Ascending aorta (tissue), 2 donors: ENCODE measurements at regions not wholly inside any gene's neighbourhood (a gene's known extent, or its start where the extent isn't known, plus 50 kb on each side); places are given as distances from the start of the nearest gene placed in this dataset.

Experiments
- DNase-seq, 2 donors: peaks; one replicate each; pipeline ENCODE4 v3.0.0-alpha.2; 2019; ENCODE audit warnings: low spot score in 2 of 2
- H3K27ac ChIP-seq, 2 donors: fragments of 200-600 bp; sonication (generic); one replicate each; pipeline ENCODE4 v1.5.1; 2016 to 2017; ENCODE audit warnings: mild to moderate bottlenecking in 1 of 2
- H3K27me3 ChIP-seq: fragments of 200-600 bp; sonication (generic); one replicate; pipeline ENCODE4 v1.5.1; 2017
- H3K36me3 ChIP-seq, 2 donors: fragments of 200-600 bp; sonication (generic); one replicate each; pipeline ENCODE4 v1.5.1; 2016
- H3K4me1 ChIP-seq, 2 donors: fragments of 200-600 bp; sonication (generic); one replicate each; pipeline ENCODE4 v1.5.1; 2016 to 2017; ENCODE audit warnings: mild to moderate bottlenecking in 1 of 2
- H3K4me3 ChIP-seq, 2 donors: fragments of 200-600 bp; sonication (generic); one replicate each; pipeline ENCODE4 v1.5.1; 2016 to 2017; ENCODE audit warnings: mild to moderate bottlenecking in 1 of 2
- H3K9me3 ChIP-seq, 2 donors: fragments of 200-600 bp; sonication (generic); one replicate each; pipeline ENCODE4 v1.5.1; 2016
- CTCF ChIP-seq, 3 experiments: fragments of 200-600 bp in 2 of 3; fragments of 450-650 bp in 1 of 3; sonication (generic) in 2 of 3; IDR thresholded peaks; one replicate each; pipeline ENCODE4 v1.5.1; 2016 to 2019; ENCODE audit warnings: antibody characterized with exemption in 3 of 3, mild to moderate bottlenecking in 1 of 3, moderate library complexity in 1 of 3
- intact Hi-C: fragments of 100-400 bp; cut with DNase I; formaldehyde crosslinking; loops from one replicate; pipeline ENCODE4 v1.15.1; 2023

DNA sequence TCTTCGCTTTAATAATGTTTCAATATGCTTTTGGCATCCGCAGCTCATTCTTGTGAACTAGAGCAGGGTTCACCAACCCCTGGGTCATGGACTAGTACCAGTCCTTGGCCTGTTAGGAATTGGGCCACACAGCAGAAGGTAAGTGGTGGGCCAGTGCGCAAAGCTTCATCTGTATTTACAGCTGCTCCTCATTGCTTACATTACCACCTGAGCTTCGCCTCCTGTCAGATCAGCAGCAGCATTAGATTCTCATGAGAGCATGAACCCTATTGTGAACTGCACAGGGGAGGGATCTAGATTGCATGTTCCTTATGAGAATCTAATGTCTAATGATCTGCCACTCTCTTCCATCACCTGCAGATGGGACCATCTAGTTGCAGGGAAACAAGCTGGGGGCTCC is 75.5 kb upstream of the GGTLC1 start:
- Histone ChIP-seq H3K27me3 (no peaks in the 10 kb centered on the region), H3K9me3 (no peaks in the 10 kb centered on the region), H3K4me3 (no peak overlapping the region), H3K4me1 (no peaks in the 10 kb centered on the region), H3K36me3 (no peaks in the 10 kb centered on the region), H3K27ac (no peak overlapping the region)
- TF ChIP-seq CTCF (IDR thresholded peaks at IDR 0.05), result no peak
- DNase-seq, result no peak
- intact Hi-C loops, result no loop called here

DNA sequence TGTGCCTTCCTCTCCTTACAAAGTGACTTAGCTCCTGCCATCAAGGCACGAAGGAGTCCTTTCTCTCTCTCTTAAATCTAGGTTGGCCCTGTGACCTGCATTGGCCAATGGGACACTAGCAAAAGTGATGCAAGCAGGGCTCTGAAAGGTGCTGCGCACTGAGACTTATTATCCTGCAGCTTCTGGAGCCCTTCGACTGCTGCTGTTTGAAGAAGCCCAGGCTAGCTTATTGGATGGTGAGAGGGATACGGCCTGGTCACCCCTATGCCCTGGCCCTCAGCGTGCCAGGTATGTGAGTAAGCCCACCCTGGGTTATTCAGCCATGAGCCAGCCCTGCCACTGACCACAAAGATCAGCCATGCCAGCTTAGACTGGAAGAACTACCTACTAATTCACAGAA is 74.5 kb upstream of the GGTLC1 start:
- H3K9me3 ChIP-seq, result no peaks in the 10 kb centered on the region
- no peak overlapping the region for H3K4me3 ChIP-seq
- H3K4me1 ChIP-seq, result no peaks in the 10 kb centered on the region
- TF ChIP-seq CTCF (IDR thresholded peaks at IDR 0.05), result no peak
- H3K27ac ChIP-seq, result no peak overlapping the region
- no peaks in the 10 kb centered on the region for H3K27me3 ChIP-seq
- DNase-seq, result no peak
- intact Hi-C loops, result no loop called here
- H3K36me3 ChIP-seq, result no peaks in the 10 kb centered on the region

DNA sequence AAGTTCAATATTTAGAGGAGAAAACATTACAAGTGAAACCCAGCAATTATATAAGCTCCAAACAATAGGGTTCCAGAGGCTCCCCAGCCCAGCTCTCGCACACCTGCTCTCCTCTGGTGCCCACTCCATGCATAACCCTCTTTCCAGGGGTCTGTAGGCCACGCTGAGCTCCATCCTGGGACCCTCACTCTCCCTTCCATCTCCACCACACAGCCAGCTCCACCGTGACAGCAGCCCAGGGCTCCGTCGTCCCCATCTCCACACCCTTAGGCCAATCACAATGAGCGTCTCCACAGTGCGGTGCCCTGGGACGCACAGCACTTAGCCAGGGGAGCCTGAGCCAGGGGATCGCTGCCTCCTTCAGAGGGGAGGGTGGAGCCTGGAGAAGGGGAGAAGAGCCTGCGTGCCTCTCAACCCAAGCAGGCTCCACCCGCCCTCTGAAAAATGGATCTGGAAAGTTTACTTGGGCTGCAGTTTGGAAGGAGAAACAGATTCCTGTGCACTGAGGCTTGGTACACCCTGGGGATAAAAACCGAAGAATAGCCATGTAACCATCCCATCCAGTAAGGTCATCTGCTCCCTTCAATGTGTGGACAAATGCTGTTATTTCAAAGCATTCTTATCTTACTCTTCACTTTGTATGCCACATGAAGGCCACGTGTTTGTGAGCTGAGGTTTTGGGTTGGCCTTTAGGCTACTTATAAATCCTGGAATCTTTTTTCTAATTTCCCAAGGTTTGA is 72.4 kb upstream of the GGTLC1 start:
- intact Hi-C loops, result no loop called here

GRCh38 chr20:24059174-24059573 is 70.6 kb upstream of the GGTLC1 start:
- Histone ChIP-seq H3K27ac (no peak overlapping the region), H3K4me1 (no peaks in the 10 kb centered on the region), H3K4me3 (no peak overlapping the region), H3K9me3 (no peaks in the 10 kb centered on the region), H3K36me3 (no peaks in the 10 kb centered on the region), H3K27me3 (no peaks in the 10 kb centered on the region)
- no peak for TF ChIP-seq CTCF (IDR thresholded peaks at IDR 0.05)
- no peak for DNase-seq
- intact Hi-C loops, result no loop called here

More for the DNA sequence above, 72.4 kb upstream of the GGTLC1 start:
- Histone ChIP-seq H3K4me3 (no peak overlapping the region), H3K27me3 (no peaks in the 10 kb centered on the region), H3K36me3 (no peaks in the 10 kb centered on the region), H3K27ac (no peak overlapping the region), H3K9me3 (no peaks in the 10 kb centered on the region), H3K4me1 (no peaks in the 10 kb centered on the region)
- no peak for DNase-seq
- no peak for TF ChIP-seq CTCF (IDR thresholded peaks at IDR 0.05)

- Histone ChIP-seq H3K27me3 (no peaks in the 10 kb centered on the region), H3K27ac (no peak overlapping the region), H3K36me3 (no peaks in the 10 kb centered on the region), H3K9me3 (no peaks in the 10 kb centered on the region), H3K4me1 (no peaks in the 10 kb centered on the region), H3K4me3 (no peak overlapping the region)
- no peak for DNase-seq
- intact Hi-C loops, result no loop called here
- TF ChIP-seq CTCF (IDR thresholded peaks at IDR 0.05), result no peak
Measured at GRCh38 chr20:24056491-24056890, 67.9 kb upstream of the GGTLC1 start.
